SU-DHL-6 (cell line): ENCODE measurements at regions not wholly inside any gene's neighbourhood (a gene's known extent, or its start where the extent isn't known, plus 50 kb on each side); places are given as distances from the start of the nearest gene placed in this dataset.

ENCODE experiments used
- H2AFZ ChIP-seq: fragments of 200-600 bp; sonication (generic); 2 replicates; pipeline ENCODE4 v1.6.1; 2014; ENCODE audit warnings: low read depth, mild to moderate bottlenecking, moderate library complexity, mixed read lengths, antibody characterized with exemption, low read length; ENCODE audit not compliant: severe bottlenecking
- H3F3A ChIP-seq: fragments of 200-600 bp; shearing (Covaris generic); 2 replicates; pipeline ENCODE4 v1.6.0; 2016; ENCODE audit warnings: antibody characterized with exemption, mild to moderate bottlenecking; ENCODE audit not compliant: insufficient read depth
- H3K27ac ChIP-seq: fragments of 200-600 bp; sonication (generic); 2 replicates; pipeline ENCODE4 v1.5.1; 2016; ENCODE audit warnings: low read depth, mild to moderate bottlenecking, low read length, moderate library complexity, mixed read lengths
- H3K27me3 ChIP-seq: fragments of 200-600 bp; sonication (generic), shearing (Covaris generic); 2 replicates; pipeline ENCODE4 v1.6.0; 2014; ENCODE audit warnings: mild to moderate bottlenecking, low read length
- H3K36me3 ChIP-seq: fragments of 200-600 bp; sonication (generic); 2 replicates; pipeline ENCODE4 v1.6.1; 2014; ENCODE audit warnings: mild to moderate bottlenecking, low read length, mixed read lengths
- H3K4me2 ChIP-seq: fragments of 300-600, 200-600 bp; shearing (Covaris generic), sonication (generic); 2 replicates; pipeline ENCODE4 v1.6.0; 2014; ENCODE audit warnings: low read length, low read depth, mild to moderate bottlenecking; ENCODE audit not compliant: poor library complexity, severe bottlenecking
- H3K4me3 ChIP-seq: fragments of 200-600 bp; sonication (generic); 2 replicates; pipeline ENCODE4 v1.5.1; 2014; ENCODE audit warnings: antibody characterized with exemption, low read length, mild to moderate bottlenecking, mixed read lengths; ENCODE audit not compliant: insufficient read depth, poor library complexity, severe bottlenecking
- H3K79me2 ChIP-seq: fragments of 200-600 bp; sonication (generic); 2 replicates; pipeline ENCODE4 v1.6.1; 2014; ENCODE audit warnings: mild to moderate bottlenecking, low read length, moderate library complexity; ENCODE audit not compliant: insufficient read depth
- H3K9ac ChIP-seq: fragments of 200-600 bp; sonication (generic); 2 replicates; pipeline ENCODE4 v1.7.0; 2014; ENCODE audit warnings: mild to moderate bottlenecking, low read length
- H3K9me2 ChIP-seq: fragments of 200-600 bp; sonication (generic); replicated peaks from 2 replicates; pipeline ENCODE4 v1.6.1; 2014; ENCODE audit warnings: low read length; ENCODE audit not compliant: insufficient read depth
- H3K9me3 ChIP-seq: fragments of 200-600 bp; sonication (generic); 2 replicates; pipeline ENCODE4 v1.6.1; 2014; ENCODE audit warnings: low read length, mixed read lengths; ENCODE audit not compliant: insufficient read depth
- H4K20me1 ChIP-seq: fragments of 200-600 bp; sonication (generic); 2 replicates; pipeline ENCODE4 v1.6.1; 2014; ENCODE audit warnings: low read depth, mild to moderate bottlenecking, antibody characterized with exemption, low read length, moderate library complexity, mixed read lengths
- CTCF ChIP-seq: fragments of 200-600 bp; sonication (generic); IDR thresholded peaks from one replicate; pipeline ENCODE4 v1.5.1; 2017; ENCODE audit warnings: antibody characterized with exemption, mild to moderate bottlenecking, low read length, moderate library complexity; ENCODE audit not compliant: insufficient read depth, poor library complexity, severe bottlenecking
- EZH2phosphoT487 ChIP-seq: fragments of 200-600 bp; sonication (generic), shearing (Covaris generic); conservative IDR thresholded peaks from 2 replicates; pipeline ENCODE4 v1.6.1; 2018; ENCODE audit warnings: mild to moderate bottlenecking, antibody characterized with exemption, low read length, moderate library complexity, mixed read lengths

- no peak overlapping the region for H3K4me2 ChIP-seq
- TF ChIP-seq EZH2phosphoT487 (no peak), CTCF (no peak)
- no peak overlapping the region for H2AFZ ChIP-seq
Observed at GRCh38 chr4:28427306-28428085, 1566.9 kb downstream of the STIM2 start.

GRCh38 chr4:28432348-28433025 lies 1571.8 kb downstream of the STIM2 start:
- Histone ChIP-seq H3K4me2 (no peak overlapping the region), H2AFZ (no peak overlapping the region), H3K9me3 (no peaks in the 10 kb centered on the region), H3K4me3 (no peak overlapping the region), H3K9ac (no peak overlapping the region), H4K20me1 (no peaks in the 10 kb centered on the region), H3K36me3 (no peaks in the 10 kb centered on the region), H3K9me2 (no peaks in the 10 kb centered on the region), H3K27ac (no peak overlapping the region), H3K27me3 (no peaks in the 10 kb centered on the region), H3K79me2 (no peaks in the 10 kb centered on the region), H3F3A (no peaks in the 10 kb centered on the region)
- TF ChIP-seq EZH2phosphoT487 (no peak), CTCF (no peak)

More at GRCh38 chr4:28427306-28428085, 1566.9 kb downstream of the STIM2 start:
- no peaks in the 10 kb centered on the region for H3K27me3 ChIP-seq
- no peak overlapping the region for H3K9ac ChIP-seq
- H3K9me2 ChIP-seq, result no peaks in the 10 kb centered on the region
- no peaks in the 10 kb centered on the region for H3K36me3 ChIP-seq
- no peaks in the 10 kb centered on the region; the same call in 1 of the 2 replicates for H3F3A ChIP-seq
- H4K20me1 ChIP-seq, result no peaks in the 10 kb centered on the region
- no peaks in the 10 kb centered on the region for H3K79me2 ChIP-seq
- H3K4me3 ChIP-seq, result no peak overlapping the region
- no peak overlapping the region for H3K27ac ChIP-seq
- no peaks in the 10 kb centered on the region for H3K9me3 ChIP-seq

- H3K9ac ChIP-seq, result no peak overlapping the region
Observed at GRCh38 chr4:28435314-28435713, 1574.7 kb downstream of the STIM2 start.

More at GRCh38 chr4:28435314-28435713, 1574.7 kb downstream of the STIM2 start:
- no peaks in the 10 kb centered on the region for H3K9me2 ChIP-seq
- no peak overlapping the region for H3K4me2 ChIP-seq
- H3K79me2 ChIP-seq, result no peaks in the 10 kb centered on the region
- no peak overlapping the region for H2AFZ ChIP-seq
- no peaks in the 10 kb centered on the region for H3F3A ChIP-seq
- no peaks in the 10 kb centered on the region for H4K20me1 ChIP-seq
- no peaks in the 10 kb centered on the region for H3K9me3 ChIP-seq
- H3K36me3 ChIP-seq, result no peaks in the 10 kb centered on the region
- no peaks in the 10 kb centered on the region for H3K27me3 ChIP-seq
- H3K4me3 ChIP-seq, result no peak overlapping the region
- TF ChIP-seq CTCF (no peak), EZH2phosphoT487 (no peak)
- no peak overlapping the region for H3K27ac ChIP-seq
